Colonic mucosa (tissue), 4 donors: ENCODE measurements at regions not wholly inside any gene's neighbourhood (a gene's known extent, or its start where the extent isn't known, plus 50 kb on each side); places are given as distances from the start of the nearest gene placed in this dataset.

Source experiments
- DNase-seq: peaks from one replicate; pipeline ENCODE4 v3.0.0-alpha.2; 2020
- H3K27ac ChIP-seq: fragments of 200-600 bp; one replicate; pipeline ENCODE4 v1.8.0; 2021
- H3K27me3 ChIP-seq: fragments of 200-600 bp; one replicate; pipeline ENCODE4 v1.8.0; 2021
- H3K36me3 ChIP-seq: fragments of 200-600 bp; one replicate; pipeline ENCODE4 v1.8.0; 2021
- H3K4me1 ChIP-seq: fragments of 200-600 bp; one replicate; pipeline ENCODE4 v1.8.0; 2021; ENCODE audit warnings: mild to moderate bottlenecking
- H3K4me3 ChIP-seq: fragments of 200-600 bp; one replicate; pipeline ENCODE4 v1.8.0; 2021
- H3K9ac ChIP-seq, 2 donors: one replicate each; pipeline ENCODE4 v1.7.0; 2013; ENCODE audit warnings: control low read depth in 2 of 2, low read depth in 2 of 2, low read length in 2 of 2
- H3K9me3 ChIP-seq: fragments of 200-600 bp; one replicate; pipeline ENCODE4 v1.8.0; 2021
- CTCF ChIP-seq: fragments of 200-600 bp; IDR thresholded peaks from one replicate; pipeline ENCODE4 v1.8.0; 2022; ENCODE audit warnings: antibody characterized with exemption, mild to moderate bottlenecking
- intact Hi-C: fragments of 100-400 bp; cut with DNase I; formaldehyde crosslinking; loops from one replicate; pipeline ENCODE4 v1.14.1; 2022
- donor health status: healthy.
- donor health status: DM: no; HTN: no; CAD: no.
- donor health status: DM: no; HTN: no; CAD: no.

- intact Hi-C loops = no loop called here
- TF ChIP-seq CTCF = no peak
Observed at GRCh38 chr4:27819246-27819645, 958.6 kb downstream of the STIM2 start.

DNA sequence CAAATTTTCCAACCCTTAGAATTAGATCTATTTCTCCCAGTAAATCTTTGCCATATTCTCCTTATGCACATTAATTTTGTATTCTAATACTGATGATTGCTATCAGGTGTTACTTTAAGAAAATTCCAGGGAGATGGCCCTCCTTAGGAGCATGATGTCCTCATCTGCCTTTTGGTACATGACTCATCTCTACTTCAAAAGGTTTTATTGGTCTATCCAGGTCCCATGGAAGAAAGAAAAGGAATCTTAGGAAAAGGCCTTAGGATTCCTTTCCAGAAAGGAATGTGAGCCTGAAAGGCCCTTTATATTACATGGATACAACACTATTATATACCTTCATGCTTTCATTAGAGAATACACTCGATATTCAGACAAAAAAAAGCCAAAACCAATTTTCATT is 968.2 kb downstream of the STIM2 start:
- no peak overlapping the region for H3K4me3 ChIP-seq
- H3K9ac ChIP-seq = no peak overlapping the region
- no peaks in the 10 kb centered on the region for H3K27me3 ChIP-seq
- H3K27ac ChIP-seq = no peak overlapping the region
- H3K9me3 ChIP-seq = no peaks in the 10 kb centered on the region
- no peak for TF ChIP-seq CTCF
- H3K36me3 ChIP-seq = no peaks in the 10 kb centered on the region
- H3K4me1 ChIP-seq = no peaks in the 10 kb centered on the region
- DNase-seq = no peak
- intact Hi-C loops = no loop called here

More at GRCh38 chr4:27819246-27819645, 958.6 kb downstream of the STIM2 start:
- Histone ChIP-seq H3K9ac (no peak overlapping the region), H3K27me3 (no peaks in the 10 kb centered on the region), H3K4me3 (no peak overlapping the region), H3K36me3 (no peaks in the 10 kb centered on the region), H3K4me1 (no peaks in the 10 kb centered on the region), H3K9me3 (no peaks in the 10 kb centered on the region), H3K27ac (no peak overlapping the region)
- no peak for DNase-seq

- no peaks in the 10 kb centered on the region for H3K36me3 ChIP-seq
- H3K27me3 ChIP-seq = no peaks in the 10 kb centered on the region
- H3K4me1 ChIP-seq = no peaks in the 10 kb centered on the region
- DNase-seq = no peak
- intact Hi-C loops = no loop called here
- H3K9me3 ChIP-seq = no peaks in the 10 kb centered on the region
- H3K9ac ChIP-seq = no peak overlapping the region
- H3K4me3 ChIP-seq = no peak overlapping the region
- H3K27ac ChIP-seq = no peak overlapping the region
- no peak for TF ChIP-seq CTCF
Observed at GRCh38 chr4:27830251-27830650, 969.6 kb downstream of the STIM2 start.

DNA sequence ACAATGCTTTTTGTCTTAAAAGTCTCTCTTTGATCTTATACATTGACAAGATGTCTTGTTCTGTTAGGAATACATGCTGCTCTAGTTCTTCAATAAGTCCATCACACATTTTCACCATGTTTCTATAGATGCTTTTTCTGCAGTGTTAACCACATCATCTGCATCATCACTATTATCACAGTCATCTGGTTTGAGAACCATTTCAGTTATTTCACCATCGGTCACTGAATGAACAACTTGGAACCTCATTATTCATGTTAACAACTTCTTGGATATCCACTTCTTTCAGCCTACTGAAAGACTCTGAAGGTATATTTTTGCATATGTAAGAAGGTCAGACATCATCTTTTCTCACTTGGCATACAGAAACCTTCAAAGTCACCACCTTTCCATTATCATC is 975.2 kb downstream of the STIM2 start:
- no peak overlapping the region for H3K27ac ChIP-seq
- no peak for DNase-seq
- no peak for TF ChIP-seq CTCF
- H3K4me3 ChIP-seq = no peak overlapping the region
- no peaks in the 10 kb centered on the region for H3K36me3 ChIP-seq
- H3K4me1 ChIP-seq = no peaks in the 10 kb centered on the region
- no peaks in the 10 kb centered on the region for H3K9me3 ChIP-seq
- intact Hi-C loops = no loop called here
- H3K27me3 ChIP-seq = no peaks in the 10 kb centered on the region
- H3K9ac ChIP-seq = no peak overlapping the region

GRCh38 chr4:27836523-27836922 is 975.9 kb downstream of the STIM2 start:
- Histone ChIP-seq H3K9me3 (no peaks in the 10 kb centered on the region), H3K36me3 (no peaks in the 10 kb centered on the region), H3K4me3 (no peak overlapping the region), H3K27me3 (no peaks in the 10 kb centered on the region), H3K4me1 (no peaks in the 10 kb centered on the region), H3K9ac (no peak overlapping the region), H3K27ac (no peak overlapping the region)
- DNase-seq = no peak
- intact Hi-C loops = no loop called here
- no peak for TF ChIP-seq CTCF

- TF ChIP-seq CTCF = no peak
- Histone ChIP-seq H3K4me3 (no peak overlapping the region), H3K27me3 (no peaks in the 10 kb centered on the region), H3K9ac (no peak overlapping the region), H3K4me1 (no peaks in the 10 kb centered on the region), H3K36me3 (no peaks in the 10 kb centered on the region), H3K27ac (no peak overlapping the region), H3K9me3 (no peaks in the 10 kb centered on the region)
- intact Hi-C loops = no loop called here
- no peak for DNase-seq
Observed at GRCh38 chr4:27843776-27844175, 983.1 kb downstream of the STIM2 start.
